ENCODE measurements at regions not wholly inside any gene's neighbourhood (a gene's known extent, or its start where the extent isn't known, plus 50 kb on each side); places are given as distances from the start of the nearest gene placed in this dataset.

- no peak for DNase-seq (ENCODE audit: low read depth in 2 of 2)
Measured at GRCh38 chr14:49464885-49465284, 121.3 kb downstream of the RPS29 start.

- no peak for DNase-seq (ENCODE audit: low read depth in 2 of 2)
Measured at GRCh38 chr14:49463146-49463545, 123.0 kb downstream of the RPS29 start.

- peak; percentile 5 to 24 for DNase-seq (ENCODE audit: low read depth in 2 of 2)
Measured at GRCh38 chr14:49461529-49462401, 124.4 kb downstream of the RPS29 start.

- DNase-seq (ENCODE audit: low read depth in 2 of 2), result no peak
Measured at GRCh38 chr14:49460662-49461061, 125.5 kb downstream of the RPS29 start.

GRCh38 chr14:49456589-49456988 lies 129.6 kb downstream of the RPS29 start:
- no peak for DNase-seq (ENCODE audit: low read depth in 2 of 2)

DNA sequence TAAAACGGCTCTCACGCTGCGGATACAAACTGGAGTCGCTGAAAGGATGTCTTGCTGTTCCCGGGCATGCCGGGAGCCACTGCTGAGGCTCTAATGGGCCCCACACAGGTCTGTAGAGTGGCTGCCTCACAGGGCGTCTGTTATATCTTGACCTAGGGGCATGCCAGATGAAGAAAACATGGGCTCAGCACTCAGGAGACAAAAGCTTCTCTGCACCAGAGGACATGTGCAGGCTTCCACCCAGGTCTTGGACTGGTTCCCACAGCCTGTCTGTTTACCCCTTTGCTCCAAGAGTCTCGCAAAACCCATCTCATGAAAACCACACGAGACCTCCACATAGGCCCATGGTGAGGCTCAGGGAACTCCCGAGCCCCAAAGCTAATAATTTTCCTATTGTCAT lies 134.2 kb downstream of the RPS29 start:
- no peak for DNase-seq (ENCODE audit: low read depth in 2 of 2)

DNA sequence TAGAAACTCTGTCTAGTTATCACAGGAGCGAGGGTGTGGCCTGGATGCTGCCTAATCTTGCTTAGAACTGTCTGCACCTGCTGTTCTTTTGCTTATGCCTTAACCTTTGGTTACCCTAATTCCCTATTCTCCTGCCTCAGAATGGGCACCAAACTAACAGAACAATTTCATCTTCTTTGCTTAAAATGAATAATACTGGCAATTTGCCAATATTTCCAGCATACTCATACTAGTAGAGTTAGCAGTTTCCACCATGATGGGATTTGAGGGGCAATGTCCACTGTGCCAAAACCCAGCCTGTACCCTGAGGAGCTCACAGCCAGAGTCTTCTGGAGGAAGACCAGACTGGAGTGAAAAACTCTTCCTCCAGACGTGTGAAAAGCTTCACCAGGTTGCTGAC lies 136.4 kb downstream of the RPS29 start:
- no peak for DNase-seq (ENCODE audit: low read depth in 2 of 2)

DNA sequence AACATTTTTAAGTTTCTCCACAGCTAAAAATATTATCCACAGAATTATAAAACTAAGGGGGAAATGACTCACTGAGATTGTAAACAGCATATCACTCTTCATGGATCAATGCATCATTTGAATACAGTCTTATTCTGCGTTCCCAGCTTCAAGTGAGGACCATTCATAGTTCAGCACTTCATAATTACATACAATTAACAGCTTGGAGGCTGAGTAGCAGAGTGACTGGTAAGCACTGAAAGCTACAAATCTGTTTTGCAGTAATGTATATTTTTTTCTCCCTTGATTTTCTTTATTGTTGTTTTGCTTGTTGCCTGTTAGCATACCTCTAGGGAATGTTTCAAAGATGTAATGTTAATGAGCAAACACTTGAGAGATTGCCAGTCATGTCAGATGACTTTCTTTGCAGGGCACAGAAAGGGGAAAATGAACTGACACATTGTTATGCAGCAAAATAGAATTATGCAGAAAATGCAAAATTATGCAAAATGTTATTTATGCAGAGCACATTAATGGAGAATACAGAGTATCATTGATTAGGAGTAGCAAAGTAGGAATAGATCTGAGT lies 138.6 kb downstream of the RPS29 start:
- DNase-seq (ENCODE audit: low read depth in 2 of 2), result no peak

- no peak for DNase-seq (ENCODE audit: low read depth in 2 of 2)
Measured at GRCh38 chr14:49446801-49447200, 139.4 kb downstream of the RPS29 start.

- no peak for DNase-seq (ENCODE audit: low read depth in 2 of 2)
Measured at GRCh38 chr14:49438256-49438770, 147.9 kb downstream of the RPS29 start.

DNA sequence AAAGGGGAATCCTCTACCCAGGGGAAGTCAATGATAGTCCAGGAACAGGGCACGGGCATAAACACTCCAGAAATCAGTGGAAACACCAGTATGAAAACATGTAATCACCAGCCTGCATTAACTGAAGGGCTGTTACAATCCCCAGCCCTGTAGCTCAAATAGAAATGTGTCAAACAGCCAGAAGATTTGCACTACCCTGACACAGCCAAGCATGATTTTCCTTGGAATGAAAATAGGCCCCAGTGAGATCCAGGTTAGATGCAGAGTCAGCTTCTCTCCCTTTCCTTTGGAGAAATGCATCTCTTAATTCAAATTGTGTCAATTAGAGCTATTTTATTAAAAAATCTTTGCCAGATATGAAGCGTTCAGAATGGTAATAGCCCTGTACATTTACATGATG lies 158.1 kb downstream of the RPS29 start:
- DNase-seq (ENCODE audit: low read depth in 2 of 2), result no peak

DNA sequence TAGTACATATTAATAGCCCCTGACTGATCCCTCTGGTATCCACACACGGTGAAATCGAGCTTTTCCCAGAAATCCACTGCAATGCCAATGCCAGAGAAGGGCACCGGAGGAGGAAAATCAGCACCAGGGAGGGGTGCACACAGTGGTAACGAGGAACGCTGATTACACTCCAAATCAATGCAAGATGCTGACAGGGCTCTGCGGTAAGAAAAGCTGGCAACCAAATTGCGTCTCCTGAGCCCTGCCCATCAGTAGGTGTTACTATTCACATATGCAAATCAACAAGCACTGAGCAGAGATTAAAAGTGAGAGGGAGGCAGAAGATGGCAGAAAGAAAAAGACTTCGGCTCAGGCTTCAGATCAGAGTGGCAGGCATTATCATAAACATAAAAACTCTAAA lies 159.1 kb downstream of the RPS29 start:
- no peak for DNase-seq (ENCODE audit: low read depth in 2 of 2)

DNA sequence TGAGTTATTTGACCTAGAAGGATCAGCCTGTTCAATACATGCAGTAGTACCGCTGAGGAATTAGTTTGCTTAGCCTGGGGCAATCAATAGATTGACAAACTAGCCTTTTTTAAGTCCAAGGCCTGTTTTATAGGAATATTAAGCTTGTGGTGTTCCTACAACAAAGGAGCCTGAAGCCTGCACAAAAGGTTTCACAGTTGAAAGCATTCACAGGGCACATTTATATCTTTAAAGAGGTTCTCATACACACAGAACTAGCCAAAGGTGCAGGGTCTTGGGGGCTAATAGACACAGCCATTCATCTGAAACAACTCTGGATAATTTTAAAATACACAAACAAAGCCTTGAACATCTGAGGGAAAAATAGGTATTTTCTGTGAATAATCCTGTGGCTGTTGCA lies 160.3 kb downstream of the RPS29 start:
- no peak for DNase-seq (ENCODE audit: low read depth in 2 of 2)

DNA sequence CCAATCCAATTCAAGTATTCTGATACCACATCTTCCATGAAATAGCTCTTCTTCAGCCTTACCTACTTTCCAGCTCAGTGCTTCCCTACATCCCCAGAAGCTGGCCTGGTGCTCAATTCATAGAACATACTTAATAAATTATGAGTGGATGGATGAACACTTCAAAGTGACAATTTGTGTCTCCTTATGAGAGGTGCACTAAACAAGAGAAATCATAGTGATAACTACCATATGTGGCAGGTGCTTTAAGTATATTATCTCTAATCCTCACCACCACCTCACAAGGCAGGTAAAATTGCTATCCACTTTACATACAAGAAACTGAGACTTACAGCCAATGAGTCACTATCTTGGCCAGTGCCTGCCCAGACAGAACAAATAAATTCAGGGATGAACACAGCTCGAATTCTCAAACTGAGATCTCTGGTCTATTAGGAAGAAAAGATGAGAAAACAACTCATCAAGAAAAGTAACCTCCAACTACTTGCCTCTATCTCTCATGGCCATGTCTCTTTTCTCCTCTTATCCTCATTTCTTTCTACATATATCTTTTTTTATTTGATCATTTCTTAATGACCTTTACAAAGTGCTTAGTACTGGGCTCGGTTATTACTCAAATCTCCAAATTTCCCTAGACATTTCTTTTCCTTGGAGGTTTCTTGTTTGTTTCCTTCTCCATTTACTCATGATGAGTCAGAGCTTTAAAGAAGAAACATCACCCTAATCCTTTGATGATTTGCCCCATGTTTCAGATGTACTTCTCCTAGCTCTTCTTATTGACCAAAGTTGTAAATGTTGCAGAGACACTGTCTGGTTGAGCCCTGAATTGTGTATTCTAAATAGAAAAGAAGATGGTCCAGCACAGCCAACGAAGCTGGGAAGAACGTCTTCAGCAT lies 161.5 kb downstream of the RPS29 start:
- DNase-seq (ENCODE audit: low read depth in 2 of 2), result no peak

- DNase-seq (ENCODE audit: low read depth in 2 of 2), result peak in 1 of 2 donors; percentile 4
Measured at GRCh38 chr14:49420201-49420600, 166.0 kb downstream of the RPS29 start.

DNA sequence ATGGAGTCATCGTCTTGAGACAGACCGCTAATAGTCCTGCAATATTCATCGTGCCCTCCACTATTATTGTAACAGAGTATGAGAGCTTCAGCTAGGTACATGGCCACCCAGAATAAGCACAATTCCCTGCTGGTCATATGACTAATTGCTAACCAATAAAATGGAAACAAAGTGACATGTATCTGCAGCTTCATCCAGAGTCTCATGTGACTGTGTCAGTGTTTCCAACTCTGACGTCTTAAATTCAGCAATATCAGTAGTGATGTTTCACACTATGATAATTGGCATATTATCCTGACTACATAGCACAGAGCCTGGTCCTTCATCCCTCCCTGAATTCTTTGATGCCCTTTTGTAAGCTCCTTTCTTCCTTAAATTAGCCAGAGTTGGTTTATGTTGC lies 167.4 kb downstream of the RPS29 start:
- DNase-seq (ENCODE audit: low read depth in 2 of 2), result no peak

DNA sequence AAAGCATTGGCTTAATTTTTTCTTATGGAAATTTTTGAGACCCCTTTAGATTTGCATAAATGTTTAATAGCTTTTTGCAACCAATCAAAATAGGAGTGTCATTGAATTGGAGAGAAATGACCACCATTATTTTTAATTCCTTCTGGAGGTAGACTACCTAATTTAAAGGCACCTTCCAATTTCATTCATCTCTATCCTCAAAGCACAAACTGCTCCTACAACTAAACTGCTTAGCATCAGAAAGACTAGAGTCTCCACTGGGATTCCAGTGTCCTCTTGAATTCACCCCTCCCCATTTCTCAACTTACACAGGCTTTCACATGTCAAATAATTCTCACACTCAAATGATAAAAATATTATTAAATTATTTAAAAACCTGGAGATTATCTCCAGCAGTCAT lies 168.4 kb downstream of the RPS29 start:
- no peak for DNase-seq (ENCODE audit: low read depth in 2 of 2)

DNA sequence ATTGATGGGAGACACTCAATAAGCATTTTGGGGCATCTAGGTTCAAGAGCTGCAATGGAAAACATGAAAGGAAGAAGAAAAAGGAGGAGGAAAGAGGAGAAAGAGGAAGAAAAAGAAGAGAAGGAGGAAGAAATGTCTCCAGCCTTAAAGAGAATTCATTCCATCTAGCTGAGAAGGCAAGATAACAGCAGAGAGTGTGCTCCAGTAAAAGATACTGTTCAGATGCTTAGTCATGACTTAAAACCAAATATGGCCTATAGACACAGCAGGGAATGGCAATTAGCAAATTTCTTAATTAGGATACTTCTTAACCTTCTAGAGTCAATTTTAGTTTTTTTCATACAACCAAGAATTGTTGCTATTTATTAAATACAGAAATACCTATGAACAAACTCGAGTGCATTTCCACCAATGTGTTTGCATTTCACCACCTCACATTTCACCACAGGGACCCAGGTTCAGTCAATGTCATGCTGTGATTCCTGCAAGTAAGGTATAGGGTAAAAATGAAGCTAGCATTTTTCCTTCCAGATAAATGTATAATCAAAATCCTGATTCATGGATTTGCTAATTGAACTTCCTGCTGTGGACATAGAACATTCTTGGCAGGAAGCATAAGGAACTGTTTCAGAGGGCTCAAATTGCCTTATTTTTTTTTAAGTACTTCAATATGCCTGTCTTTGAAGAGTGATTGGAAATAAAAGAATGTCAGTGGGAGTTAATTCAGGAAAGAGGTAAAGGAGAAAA lies 177.8 kb downstream of the RPS29 start:
- no peak for DNase-seq (ENCODE audit: low read depth in 2 of 2)

GRCh38 chr14:49405291-49405690 lies 180.9 kb downstream of the RPS29 start:
- no peak for DNase-seq (ENCODE audit: low read depth in 2 of 2)

- no peak for DNase-seq (ENCODE audit: low read depth in 2 of 2)
Measured at GRCh38 chr14:49401373-49401772, 184.8 kb downstream of the RPS29 start.

DNA sequence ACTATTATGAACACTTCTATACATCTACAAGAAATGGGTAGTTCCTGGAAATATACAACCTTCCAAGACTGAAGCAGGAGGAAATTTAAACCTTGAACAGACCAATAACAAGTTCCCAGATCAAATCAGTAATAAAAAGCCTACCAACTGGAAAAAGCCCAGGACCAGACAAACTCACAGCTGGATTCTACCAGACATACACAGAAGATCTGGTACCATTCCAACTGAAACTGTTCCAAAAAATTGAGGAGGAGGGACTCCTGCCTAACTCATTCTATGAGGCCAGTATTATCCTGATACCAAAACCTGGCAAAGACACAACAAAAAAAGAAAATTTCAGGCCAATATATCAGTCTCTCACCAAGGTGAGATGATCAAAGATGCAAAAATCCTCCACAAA lies 189.4 kb downstream of the RPS29 start:
- DNase-seq (ENCODE audit: low read depth in 2 of 2), result no peak

DNA sequence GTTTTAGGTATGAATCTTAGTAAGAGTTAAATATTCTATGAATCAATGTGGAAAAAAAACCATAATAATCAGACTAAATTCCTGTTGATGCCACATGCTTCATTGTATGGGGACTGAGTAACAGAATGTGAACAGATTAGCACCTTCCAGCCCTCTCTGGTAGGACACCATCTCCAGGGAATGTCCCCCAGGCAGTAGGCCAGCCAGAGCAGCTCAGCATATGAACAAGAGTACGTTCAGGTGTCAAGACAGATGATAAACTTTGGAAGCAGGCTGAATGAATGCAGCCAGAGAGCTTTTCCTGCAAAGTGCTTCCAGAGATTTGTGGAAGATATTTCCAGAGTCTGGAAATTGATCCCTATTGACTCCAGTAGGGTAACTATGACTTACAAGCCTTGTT lies 204.4 kb downstream of the RPS29 start:
- DNase-seq (ENCODE audit: low read depth in 2 of 2), result no peak

Data from stimulated activated CD8-positive, alpha-beta memory T cell treated with anti-CD3 and anti-CD28 coated beads, Interleukin-2, amount 100 ng/mL, for 48 hours (primary cell).